Left lung (tissue), 4 donors: ENCODE measurements at regions not wholly inside any gene's neighbourhood (a gene's known extent, or its start where the extent isn't known, plus 50 kb on each side); places are given as distances from the start of the nearest gene placed in this dataset.
A peak's percentile ranks its signal among the peaks of the same experiment; 100 is the strongest.

ENCODE experiments used
- ATAC-seq: fragments of 200-7000 bp; cut with Tn5 transposase; one replicate; pipeline ENCODE4 v1.9.1; 2020; ENCODE audit warnings: moderate library complexity
- DNase-seq, 4 donors: peaks; one replicate each; pipeline ENCODE4 v3.0.0-alpha.2; 2013 to 2020
- H3K27ac ChIP-seq, 2 donors: fragments of 200-600 bp; sonication (generic) in 1 of 2; one replicate each; pipeline versions ENCODE4 v1.5.0 to v1.8.0; 2020 to 2021
- H3K27me3 ChIP-seq, 2 donors: fragments of 200-600 bp; sonication (generic) in 1 of 2; one replicate each; pipeline versions ENCODE4 v1.5.0 to v1.8.0; 2020 to 2021
- H3K36me3 ChIP-seq, 2 donors: fragments of 200-600 bp; sonication (generic) in 1 of 2; one replicate each; pipeline versions ENCODE4 v1.5.0 to v1.8.0; 2020 to 2021
- H3K4me1 ChIP-seq, 2 donors: fragments of 200-600 bp; one replicate each; pipeline ENCODE4 v1.8.0; 2021
- H3K4me3 ChIP-seq, 2 donors: fragments of 200-600 bp; sonication (generic) in 1 of 2; one replicate each; pipeline versions ENCODE4 v1.5.0 to v1.8.0; 2020 to 2021; ENCODE audit warnings: mild to moderate bottlenecking in 1 of 2
- H3K9me3 ChIP-seq, 2 donors: fragments of 200-600 bp; sonication (generic) in 1 of 2; one replicate each; pipeline versions ENCODE4 v1.5.0 to v1.8.0; 2020 to 2021
- intact Hi-C, 2 donors: fragments of 100-400 bp; cut with DNase I; formaldehyde crosslinking; loops; one replicate each; pipeline versions ENCODE4 v1.11.2 to v1.14.2; 2022
- TF ChIP-seq, protein P1 (sequence below), 2 donors: fragments of 200-600 bp; sonication (generic) in 1 of 2; IDR thresholded peaks; one replicate each; pipeline versions ENCODE4 v1.5.0 to v1.8.0; 2021; ENCODE audit warnings: antibody characterized with exemption in 2 of 2
- donor health status: DM: no; HTN: yes; CAD: no.
- donor health status: DM: no; HTN: no; CAD: no.

DNA sequence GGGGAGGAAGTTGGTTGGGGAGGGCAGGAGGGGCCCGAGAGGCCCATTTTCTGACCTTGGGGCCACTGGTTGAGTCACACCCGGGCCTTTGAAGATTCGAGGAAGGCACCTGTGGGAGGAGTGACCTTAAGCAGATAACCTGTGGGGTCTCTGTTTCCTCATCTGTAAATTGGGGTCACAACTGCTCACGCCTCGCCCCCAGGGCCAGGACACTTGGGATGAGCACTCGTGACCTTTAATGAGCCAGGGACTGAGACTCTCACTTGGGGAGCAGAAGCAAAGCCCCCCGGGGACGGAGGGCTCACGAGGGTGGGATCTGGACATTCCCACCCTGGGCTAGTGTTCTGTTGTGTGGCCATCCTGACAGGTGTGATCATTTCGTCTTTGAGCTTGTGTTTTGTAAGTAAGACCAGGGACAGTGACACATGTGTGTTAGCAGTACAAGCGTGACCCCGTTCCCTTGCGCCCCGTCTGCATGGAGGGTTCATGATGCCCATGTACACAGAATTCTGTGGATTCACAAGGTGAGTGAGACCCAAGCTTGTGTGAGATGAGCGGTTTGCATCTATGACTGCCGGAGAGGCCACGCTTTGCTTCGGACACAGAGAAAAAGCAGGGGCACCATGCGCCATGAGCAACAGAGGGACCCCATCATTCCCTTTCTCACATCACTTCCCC lies 79.3 kb upstream of the PMEPA1 start:
- Histone ChIP-seq H3K4me1 (no peaks in the 10 kb centered on the region), H3K36me3 (no peaks in the 10 kb centered on the region), H3K27ac (no peak overlapping the region), H3K27me3 (no peaks in the 10 kb centered on the region), H3K4me3 (no peak overlapping the region), H3K9me3 (no peaks in the 10 kb centered on the region)
- peak in 1 of 4 donors; percentile 68 for DNase-seq
- intact Hi-C loops = no loop called here
- TF ChIP-seq, protein P1, sequence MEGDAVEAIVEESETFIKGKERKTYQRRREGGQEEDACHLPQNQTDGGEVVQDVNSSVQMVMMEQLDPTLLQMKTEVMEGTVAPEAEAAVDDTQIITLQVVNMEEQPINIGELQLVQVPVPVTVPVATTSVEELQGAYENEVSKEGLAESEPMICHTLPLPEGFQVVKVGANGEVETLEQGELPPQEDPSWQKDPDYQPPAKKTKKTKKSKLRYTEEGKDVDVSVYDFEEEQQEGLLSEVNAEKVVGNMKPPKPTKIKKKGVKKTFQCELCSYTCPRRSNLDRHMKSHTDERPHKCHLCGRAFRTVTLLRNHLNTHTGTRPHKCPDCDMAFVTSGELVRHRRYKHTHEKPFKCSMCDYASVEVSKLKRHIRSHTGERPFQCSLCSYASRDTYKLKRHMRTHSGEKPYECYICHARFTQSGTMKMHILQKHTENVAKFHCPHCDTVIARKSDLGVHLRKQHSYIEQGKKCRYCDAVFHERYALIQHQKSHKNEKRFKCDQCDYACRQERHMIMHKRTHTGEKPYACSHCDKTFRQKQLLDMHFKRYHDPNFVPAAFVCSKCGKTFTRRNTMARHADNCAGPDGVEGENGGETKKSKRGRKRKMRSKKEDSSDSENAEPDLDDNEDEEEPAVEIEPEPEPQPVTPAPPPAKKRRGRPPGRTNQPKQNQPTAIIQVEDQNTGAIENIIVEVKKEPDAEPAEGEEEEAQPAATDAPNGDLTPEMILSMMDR (IDR thresholded peaks at IDR 0.05) = no peak
- no peak for ATAC-seq

DNA sequence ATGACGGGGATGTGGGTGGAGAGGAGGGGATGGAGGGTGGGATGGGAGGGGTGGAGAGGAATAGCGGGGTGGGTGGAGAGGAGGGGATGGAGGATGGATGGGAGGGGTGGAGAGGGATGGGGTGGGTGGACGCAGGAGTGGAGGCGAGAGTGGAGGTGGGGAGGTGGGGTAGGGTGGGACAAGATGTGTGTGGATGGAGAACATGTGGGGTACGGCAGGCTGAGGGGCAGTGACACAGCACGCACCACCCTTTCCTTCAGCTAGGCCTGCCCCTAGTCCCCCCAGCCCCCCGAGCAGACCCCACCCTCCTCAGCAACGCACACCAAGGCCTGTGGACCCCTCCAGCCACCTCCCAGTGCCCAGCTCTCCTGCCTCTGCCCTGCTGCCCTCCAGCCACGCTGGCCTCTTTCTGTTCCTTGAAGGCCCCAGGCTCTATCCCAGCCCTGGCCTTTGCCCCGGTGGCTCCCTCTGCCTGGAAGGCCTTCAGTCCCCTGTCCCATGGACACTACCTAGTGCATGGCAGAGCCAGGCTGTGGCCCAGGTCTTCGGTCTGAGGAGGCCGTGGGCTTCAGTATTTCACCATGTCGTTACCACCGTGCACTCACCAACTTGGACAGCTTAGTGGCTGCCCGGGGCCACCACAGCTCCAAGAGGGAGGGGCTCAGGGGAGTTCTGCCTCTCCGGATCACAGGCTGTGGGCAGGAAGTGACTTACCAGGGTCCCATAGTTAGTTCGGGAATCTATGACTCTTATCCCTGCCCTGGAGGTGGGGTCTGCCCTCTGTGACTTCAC lies 78.4 kb upstream of the PMEPA1 start:
- Histone ChIP-seq H3K4me1 (no peaks in the 10 kb centered on the region), H3K27ac (no peak overlapping the region), H3K9me3 (no peaks in the 10 kb centered on the region), H3K36me3 (no peaks in the 10 kb centered on the region), H3K4me3 (no peak overlapping the region), H3K27me3 (no peaks in the 10 kb centered on the region)
- DNase-seq = peak in 1 of 4 donors; percentile 43
- no peak for ATAC-seq
- TF ChIP-seq, protein P1 (IDR thresholded peaks at IDR 0.05) = no peak
- intact Hi-C loops = no loop called here

DNA sequence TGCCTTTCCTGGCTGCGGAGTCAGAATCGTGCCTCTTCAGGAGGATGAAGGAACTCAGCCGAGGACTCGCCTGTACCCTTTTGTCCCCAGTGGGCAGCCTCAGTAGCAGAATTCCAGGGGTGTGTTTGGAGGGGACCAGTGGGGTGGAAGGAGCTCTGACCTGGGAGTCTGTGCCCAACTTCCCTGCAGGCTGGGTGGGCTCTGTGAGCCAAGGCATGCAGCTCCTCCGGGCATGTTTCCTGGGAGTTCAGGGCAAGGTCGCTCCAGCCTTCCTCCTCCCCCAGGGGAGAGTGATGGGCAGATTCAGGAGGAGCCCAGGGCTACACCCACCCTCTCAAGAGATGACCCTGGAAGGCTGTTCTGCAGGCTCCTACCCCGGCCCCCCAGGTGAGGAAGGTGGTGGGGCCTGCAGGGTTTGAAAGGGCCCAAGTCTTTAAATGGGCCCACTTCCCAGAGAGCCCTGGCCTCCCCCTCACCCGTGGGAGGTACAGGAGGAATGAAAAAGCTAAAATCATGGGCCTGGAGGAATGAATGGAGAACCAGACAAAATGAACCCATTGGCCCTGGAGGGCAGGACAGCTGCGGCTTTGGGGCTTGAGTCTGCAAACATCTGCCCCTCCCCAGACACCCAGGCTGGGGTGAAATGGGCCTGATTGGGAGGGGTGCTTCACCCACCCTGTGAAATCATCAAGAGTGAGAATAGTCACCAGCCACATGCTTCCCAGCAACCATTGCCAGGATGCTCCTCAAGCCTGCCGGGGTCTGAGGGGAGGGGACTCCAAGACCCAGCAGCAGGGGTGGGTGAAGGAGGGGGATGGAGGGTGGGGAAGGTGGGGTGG lies 77.6 kb upstream of the PMEPA1 start:
- intact Hi-C loops = no loop called here
- H3K27ac ChIP-seq = no peak overlapping the region
- ATAC-seq = no peak

DNA sequence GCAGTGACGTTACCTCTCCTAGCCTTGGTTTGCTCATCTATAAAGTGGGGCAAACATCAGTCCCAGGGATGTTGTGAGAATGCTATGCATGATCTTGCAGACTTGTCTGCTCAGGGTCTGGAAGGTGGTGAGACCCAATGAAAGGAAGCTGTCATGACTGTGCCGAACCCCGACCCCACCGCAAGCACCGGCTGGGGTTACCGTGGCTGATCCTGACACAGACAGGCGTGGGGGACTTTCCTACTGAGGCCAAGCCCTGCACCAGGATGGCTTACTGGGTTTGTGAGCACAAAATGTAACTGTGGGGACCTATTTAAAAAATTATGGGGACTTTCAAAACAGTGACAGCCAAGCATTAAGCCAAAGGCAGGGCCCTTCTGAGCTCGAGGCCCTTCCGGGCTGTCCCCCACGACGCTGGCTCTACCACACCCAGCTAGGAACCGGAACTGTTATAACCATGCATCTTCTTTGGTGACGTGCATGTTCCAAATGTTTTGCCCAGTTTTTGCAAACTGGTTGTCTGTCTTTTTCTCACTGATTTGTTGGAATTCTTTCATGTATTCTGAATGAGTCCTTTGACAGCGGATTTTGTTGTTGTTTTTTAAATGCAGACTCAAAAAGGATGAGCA lies 76.6 kb upstream of the PMEPA1 start:
- H3K9me3 ChIP-seq = no peaks in the 10 kb centered on the region
- intact Hi-C loops = no loop called here
- ATAC-seq = no peak
- no peaks in the 10 kb centered on the region for H3K36me3 ChIP-seq
- TF ChIP-seq, protein P1 (IDR thresholded peaks at IDR 0.05) = no peak
- H3K27ac ChIP-seq = no peak overlapping the region
- no peaks in the 10 kb centered on the region for H3K27me3 ChIP-seq
- no peak overlapping the region for H3K4me3 ChIP-seq
- no peak for DNase-seq
- no peaks in the 10 kb centered on the region for H3K4me1 ChIP-seq

More for the DNA sequence above, 77.6 kb upstream of the PMEPA1 start:
- Histone ChIP-seq H3K9me3 (no peaks in the 10 kb centered on the region), H3K4me1 (no peaks in the 10 kb centered on the region), H3K27me3 (no peaks in the 10 kb centered on the region), H3K4me3 (no peak overlapping the region), H3K36me3 (no peaks in the 10 kb centered on the region)
- no peak for DNase-seq
- TF ChIP-seq, protein P1 (IDR thresholded peaks at IDR 0.05) = no peak
